Adrenal gland (tissue), 5 donors: ENCODE measurements at regions not wholly inside any gene's neighbourhood (a gene's known extent, or its start where the extent isn't known, plus 50 kb on each side); places are given as distances from the start of the nearest gene placed in this dataset.

ENCODE experiments used
- CTCF ChIP-seq, 6 experiments: fragments of 450-650 bp in 4 of 6; fragments of 200-600 bp in 2 of 6; sonication (generic) in 1 of 6; IDR thresholded peaks; 1 replicate in 5 of 6; 2 replicates in 1 of 6; pipeline versions ENCODE4 v1.5.1 to v1.8.0; 2016 to 2021; ENCODE audit warnings: antibody characterized with exemption in 6 of 6, mild to moderate bottlenecking in 2 of 6, moderate library complexity in 1 of 6
- POLR2A ChIP-seq, 2 donors: fragments of 450-650 bp; IDR thresholded peaks; one replicate each; pipeline ENCODE4 v1.6.1; 2017; ENCODE audit warnings: antibody characterized with exemption in 2 of 2, mild to moderate bottlenecking in 2 of 2, moderate library complexity in 1 of 2
- donor health status: DM: no; HTN: no; CAD: no.

GRCh38 chr15:81886591-81886990, 159.2 kb downstream of the MEX3B start:
- no peak for TF ChIP-seq CTCF (IDR thresholded peaks at IDR 0.05)
- no peak for TF ChIP-seq POLR2A (IDR thresholded peaks at IDR 0.05)
